ENCODE measurements at regions not wholly inside any gene's neighbourhood (a gene's known extent, or its start where the extent isn't known, plus 50 kb on each side); places are given as distances from the start of the nearest gene placed in this dataset.

DNA sequence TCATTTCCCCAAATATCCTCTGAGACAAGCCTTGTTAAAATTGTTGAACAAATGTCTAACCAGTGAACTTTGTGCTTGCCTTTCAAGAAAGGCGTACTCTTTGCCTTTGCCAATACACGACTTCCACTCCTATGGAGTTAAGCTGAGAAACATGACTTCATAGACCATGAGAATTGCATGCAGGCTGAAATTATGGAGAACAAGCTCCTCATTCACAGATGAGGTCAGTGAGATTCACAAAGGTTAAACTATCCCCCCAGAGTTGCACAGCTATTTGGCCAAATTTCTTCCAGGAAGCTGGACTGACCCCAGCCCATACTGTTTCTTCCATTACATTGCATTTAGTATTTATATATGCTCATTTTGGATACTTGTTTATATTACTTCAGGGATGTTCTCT, 221.4 kb upstream of the SEMA3C start:
- Mint-ChIP-seq H3K27ac (no peak overlapping the region), H3K36me3 (no peaks in the 10 kb centered on the region), H3K9me3 (peaks cover 2 to 13% (median 5%) of the 10 kb centered on the region in 3 donors), H3K4me3 (no peak overlapping the region), H3K4me1 (no peaks in the 10 kb centered on the region), H3K27me3 (no peaks in the 10 kb centered on the region)

DNA sequence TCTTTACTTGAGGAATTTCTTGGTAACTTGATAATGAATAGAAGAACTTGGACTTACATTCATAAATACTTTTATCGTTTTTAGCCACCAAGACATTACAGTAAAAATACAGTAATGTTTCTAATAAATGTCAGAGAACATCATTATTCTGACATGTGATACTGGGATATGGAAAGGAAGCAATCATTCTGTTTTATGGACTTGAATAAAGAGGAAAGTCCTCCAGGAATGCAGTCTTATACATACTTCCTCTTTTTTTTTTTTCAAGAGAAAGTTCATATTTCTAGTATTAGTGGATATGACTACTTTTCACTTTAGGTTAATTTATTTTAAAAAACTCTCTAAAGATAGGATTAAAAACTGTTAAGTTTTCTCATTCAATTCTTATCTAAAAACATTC, 220.0 kb upstream of the SEMA3C start:
- Mint-ChIP-seq H3K27ac (no peak overlapping the region), H3K4me1 (no peaks in the 10 kb centered on the region), H3K9me3 (peaks cover 3 to 6% (median 3%) of the 10 kb centered on the region in 3 donors), H3K27me3 (no peaks in the 10 kb centered on the region), H3K36me3 (no peaks in the 10 kb centered on the region), H3K4me3 (no peak overlapping the region)

DNA sequence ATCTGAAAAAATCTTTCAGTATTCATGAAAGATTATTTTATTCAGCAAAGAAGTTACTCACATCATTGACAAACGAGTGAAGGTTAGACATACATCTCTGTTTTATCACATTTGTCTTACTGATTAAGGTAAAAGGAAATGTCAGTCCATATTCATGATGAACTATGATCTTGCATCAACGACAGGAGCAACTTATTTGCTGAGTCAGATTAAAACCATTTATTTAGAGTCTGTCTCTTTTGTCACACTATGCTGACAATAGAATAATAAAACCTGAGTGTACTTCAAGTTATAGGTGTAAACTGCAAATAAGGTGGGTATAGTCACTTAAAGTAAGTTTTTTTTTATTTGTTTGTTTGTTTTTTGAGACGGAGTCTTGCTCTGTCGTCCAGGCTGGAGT, 216.5 kb upstream of the SEMA3C start:
- peaks cover 2 to 3% (median 3%) of the 10 kb centered on the region in 3 donors for H3K9me3 Mint-ChIP-seq
- no peak overlapping the region for H3K4me3 Mint-ChIP-seq
- H3K27me3 Mint-ChIP-seq = no peaks in the 10 kb centered on the region
- H3K27ac Mint-ChIP-seq = no peak overlapping the region
- H3K36me3 Mint-ChIP-seq = no peaks in the 10 kb centered on the region
- no peaks in the 10 kb centered on the region for H3K4me1 Mint-ChIP-seq

DNA sequence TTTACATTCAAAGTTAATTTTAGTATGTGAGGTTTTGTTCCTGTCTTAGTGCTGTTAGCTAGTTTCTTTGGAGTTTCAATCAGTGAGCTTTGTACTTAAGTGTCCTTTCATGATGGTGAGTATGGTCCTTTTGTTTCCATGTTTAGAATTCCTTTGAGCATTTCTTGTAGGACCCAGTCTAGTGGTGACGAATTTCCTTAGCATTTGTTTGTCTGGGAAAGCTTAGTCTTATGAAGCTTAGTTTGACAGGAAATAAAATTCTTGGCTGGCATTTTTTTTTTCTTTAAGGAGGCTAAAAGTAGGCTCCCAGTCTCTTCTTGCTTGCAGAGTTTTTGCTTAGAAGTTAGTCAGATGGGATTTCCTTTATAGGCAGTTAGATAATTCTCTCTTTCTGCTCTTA, 209.2 kb upstream of the SEMA3C start:
- Mint-ChIP-seq H3K27me3 (no peaks in the 10 kb centered on the region), H3K9me3 (peaks cover 9 to 33% (median 13%) of the 10 kb centered on the region in 3 donors), H3K27ac (no peak overlapping the region), H3K36me3 (no peaks in the 10 kb centered on the region), H3K4me3 (no peak overlapping the region), H3K4me1 (no peaks in the 10 kb centered on the region)

DNA sequence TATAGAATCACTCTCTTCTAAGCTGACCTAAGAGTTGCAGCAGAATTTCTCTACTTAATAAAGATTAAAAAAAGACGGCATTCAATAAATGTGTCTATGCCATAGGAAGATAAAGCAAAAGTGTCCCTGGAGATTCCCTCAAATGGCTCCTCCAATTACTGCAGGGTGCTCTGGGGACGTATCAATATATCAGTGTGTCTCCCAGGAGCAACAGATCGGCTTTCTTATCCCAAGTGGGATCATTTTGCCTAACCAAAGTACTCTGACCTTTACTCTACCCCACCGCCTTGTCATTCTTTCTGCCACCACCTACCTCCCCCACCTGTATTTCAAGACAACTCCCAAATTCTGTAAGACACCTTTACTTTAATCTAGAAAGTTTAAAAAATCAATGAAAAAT, 202.0 kb upstream of the SEMA3C start:
- Mint-ChIP-seq H3K9me3 (peaks cover 2 to 19% (median 6%) of the 10 kb centered on the region in 3 donors), H3K4me1 (no peaks in the 10 kb centered on the region)

DNA sequence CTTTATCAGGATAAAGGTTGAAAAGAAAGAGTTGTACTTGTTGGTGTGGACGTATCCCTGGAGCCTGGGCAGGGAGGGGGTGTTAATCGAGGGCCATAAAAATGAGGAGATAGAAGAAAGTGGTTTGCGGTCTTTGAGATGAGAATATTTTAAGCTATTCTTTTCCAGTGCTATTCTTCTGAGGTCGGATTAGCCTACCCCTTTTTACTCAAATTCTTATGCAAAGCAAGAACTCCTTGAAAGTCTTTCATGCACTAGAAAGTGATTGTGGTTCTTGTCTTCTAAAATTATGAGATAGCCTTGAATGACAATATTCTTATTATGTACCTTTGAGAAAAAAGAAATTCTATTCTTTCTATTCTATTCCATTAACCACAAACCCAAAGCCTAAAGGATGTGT, 201.3 kb upstream of the SEMA3C start:
- Mint-ChIP-seq H3K36me3 (no peaks in the 10 kb centered on the region), H3K27ac (no peak overlapping the region), H3K9me3 (peaks cover 2 to 18% (median 2%) of the 10 kb centered on the region in 3 donors), H3K4me3 (no peak overlapping the region), H3K4me1 (no peaks in the 10 kb centered on the region), H3K27me3 (no peaks in the 10 kb centered on the region)

More for the DNA sequence above, 202.0 kb upstream of the SEMA3C start:
- Mint-ChIP-seq H3K27ac (no peak overlapping the region), H3K36me3 (no peaks in the 10 kb centered on the region), H3K27me3 (no peaks in the 10 kb centered on the region), H3K4me3 (no peak overlapping the region)

DNA sequence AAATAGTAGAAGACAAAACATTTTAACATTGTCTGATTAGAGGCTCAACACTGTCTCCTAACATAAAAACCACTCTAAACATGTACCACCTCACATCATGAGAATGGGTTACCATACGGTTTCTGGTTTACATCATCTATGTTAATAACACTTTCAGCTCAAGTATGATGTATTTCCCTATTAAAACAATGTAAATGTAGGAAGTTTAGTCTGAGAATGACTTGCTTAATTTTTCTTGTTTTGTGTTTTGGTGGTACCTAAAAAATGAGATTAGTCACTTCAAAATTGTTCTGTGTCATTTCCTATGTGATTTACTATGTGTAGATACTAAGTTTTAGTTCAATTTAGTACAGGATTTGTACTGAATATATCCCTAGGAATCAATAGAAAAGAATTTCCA, 195.8 kb upstream of the SEMA3C start:
- no peaks in the 10 kb centered on the region for H3K36me3 Mint-ChIP-seq
- no peak overlapping the region for H3K27ac Mint-ChIP-seq
- no peak overlapping the region for H3K4me3 Mint-ChIP-seq
- H3K27me3 Mint-ChIP-seq = no peaks in the 10 kb centered on the region
- H3K4me1 Mint-ChIP-seq = no peaks in the 10 kb centered on the region
- peaks cover 2 to 7% (median 2%) of the 10 kb centered on the region in 3 donors for H3K9me3 Mint-ChIP-seq

DNA sequence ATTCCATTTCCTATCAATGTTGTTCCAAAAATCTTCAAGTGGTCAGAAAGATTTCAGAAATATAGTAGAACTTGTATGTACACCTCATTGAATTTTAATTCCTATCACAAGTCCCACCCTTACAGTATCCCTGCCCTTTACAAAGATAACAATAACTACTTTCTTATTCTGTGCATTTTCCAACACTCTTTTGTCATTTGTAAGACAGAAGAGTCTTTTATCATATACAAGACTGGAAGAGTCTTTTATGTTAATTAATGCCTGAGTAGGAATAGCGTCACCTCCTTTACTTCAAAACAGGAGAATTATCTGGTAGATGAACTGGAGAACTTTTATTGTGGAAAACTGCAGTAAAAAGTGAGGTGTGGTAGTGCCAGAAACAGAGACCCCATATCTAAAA, 193.9 kb upstream of the SEMA3C start:
- H3K27ac Mint-ChIP-seq = no peak overlapping the region
- H3K4me1 Mint-ChIP-seq = no peaks in the 10 kb centered on the region
- H3K36me3 Mint-ChIP-seq = no peaks in the 10 kb centered on the region
- H3K4me3 Mint-ChIP-seq = no peak overlapping the region
- H3K27me3 Mint-ChIP-seq = no peaks in the 10 kb centered on the region
- peaks cover 2 to 7% (median 2%) of the 10 kb centered on the region in 3 donors for H3K9me3 Mint-ChIP-seq

DNA sequence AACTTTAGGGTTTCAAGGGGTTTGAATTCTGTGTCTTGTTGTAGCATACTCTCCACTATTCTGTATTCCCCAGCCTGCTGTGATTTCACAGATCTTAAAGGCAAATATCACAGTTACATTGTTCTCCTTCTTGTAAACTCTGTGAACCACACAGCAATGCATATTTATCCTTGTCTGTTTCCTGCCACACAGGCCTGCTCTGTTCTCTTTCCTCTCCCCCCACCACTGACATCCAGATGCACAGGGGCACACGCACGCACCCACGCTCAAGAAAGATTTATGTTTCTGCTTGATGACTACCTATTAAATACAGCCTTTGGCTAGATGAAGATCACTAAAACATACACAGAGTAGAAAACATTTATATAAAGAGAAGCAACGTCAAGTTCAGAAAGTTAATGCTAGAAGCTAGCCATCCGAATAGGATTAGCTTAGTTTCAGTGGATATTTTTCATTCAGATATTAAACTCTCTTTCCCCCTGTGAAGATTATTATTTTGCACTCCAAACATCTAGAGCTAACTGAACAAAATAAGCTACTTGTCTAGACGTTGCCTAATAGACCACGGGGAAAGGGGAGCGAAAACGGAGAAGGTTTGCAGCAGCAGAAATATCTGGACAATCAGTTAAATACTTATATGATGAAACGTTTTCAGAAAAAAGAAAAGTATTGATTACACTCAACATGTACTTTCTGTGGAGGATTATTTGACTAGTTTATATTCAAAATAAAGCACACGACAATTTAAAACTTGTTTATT, 193.1 kb upstream of the SEMA3C start:
- H3K4me1 Mint-ChIP-seq = no peaks in the 10 kb centered on the region
- peaks cover 0 to 3% (median 2%) of the 10 kb centered on the region in 3 donors for H3K9me3 Mint-ChIP-seq
- H3K27ac Mint-ChIP-seq = no peak overlapping the region
- H3K27me3 Mint-ChIP-seq = no peaks in the 10 kb centered on the region
- H3K36me3 Mint-ChIP-seq = no peaks in the 10 kb centered on the region
- no peak overlapping the region for H3K4me3 Mint-ChIP-seq

DNA sequence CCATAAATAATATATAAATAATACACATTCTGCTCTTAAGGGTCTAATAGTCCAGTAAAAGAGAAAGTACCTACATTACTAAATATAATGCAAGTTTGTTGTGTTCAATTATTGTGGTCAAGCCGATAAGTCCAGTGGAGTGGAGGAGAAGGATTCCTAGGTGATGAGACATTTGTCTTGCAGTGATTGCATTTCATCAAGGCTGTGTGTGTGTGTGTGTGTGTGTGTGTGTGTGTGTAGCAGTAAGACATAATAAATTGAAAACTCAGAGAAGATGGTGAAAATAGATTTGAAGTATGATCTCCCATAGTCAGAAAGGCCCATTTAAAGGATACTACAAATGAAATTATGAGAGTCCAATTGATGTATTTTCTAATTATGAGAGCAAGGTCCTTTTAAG, 192.5 kb upstream of the SEMA3C start:
- no peak overlapping the region for H3K27ac Mint-ChIP-seq
- H3K4me3 Mint-ChIP-seq = no peak overlapping the region
- H3K4me1 Mint-ChIP-seq = no peaks in the 10 kb centered on the region
- H3K36me3 Mint-ChIP-seq = no peaks in the 10 kb centered on the region
- H3K9me3 Mint-ChIP-seq = peaks cover 0 to 3% (median 2%) of the 10 kb centered on the region in 3 donors
- H3K27me3 Mint-ChIP-seq = no peaks in the 10 kb centered on the region

DNA sequence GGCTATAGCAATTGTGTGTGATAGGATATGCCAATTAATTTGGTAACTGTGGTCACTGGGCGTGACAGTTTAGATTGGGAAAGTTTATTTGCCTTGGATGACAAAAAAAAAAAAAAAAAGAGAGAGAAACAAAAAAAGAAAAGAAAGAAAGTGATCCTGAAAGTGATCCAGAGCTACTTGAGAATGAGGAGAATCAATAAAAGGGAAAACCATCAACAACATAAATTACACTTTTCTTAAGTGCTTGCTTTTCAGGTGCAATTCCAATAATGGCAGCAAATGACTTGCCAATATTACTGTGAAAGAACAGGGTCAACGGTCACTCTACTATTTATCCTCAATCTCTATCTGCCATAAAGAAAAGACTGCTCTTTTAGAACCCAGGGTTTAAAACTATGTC, 191.8 kb upstream of the SEMA3C start:
- Mint-ChIP-seq H3K4me3 (no peak overlapping the region), H3K27me3 (no peaks in the 10 kb centered on the region), H3K4me1 (no peaks in the 10 kb centered on the region), H3K36me3 (no peaks in the 10 kb centered on the region), H3K9me3 (peaks cover 0 to 3% (median 2%) of the 10 kb centered on the region in 3 donors), H3K27ac (no peak overlapping the region)

DNA sequence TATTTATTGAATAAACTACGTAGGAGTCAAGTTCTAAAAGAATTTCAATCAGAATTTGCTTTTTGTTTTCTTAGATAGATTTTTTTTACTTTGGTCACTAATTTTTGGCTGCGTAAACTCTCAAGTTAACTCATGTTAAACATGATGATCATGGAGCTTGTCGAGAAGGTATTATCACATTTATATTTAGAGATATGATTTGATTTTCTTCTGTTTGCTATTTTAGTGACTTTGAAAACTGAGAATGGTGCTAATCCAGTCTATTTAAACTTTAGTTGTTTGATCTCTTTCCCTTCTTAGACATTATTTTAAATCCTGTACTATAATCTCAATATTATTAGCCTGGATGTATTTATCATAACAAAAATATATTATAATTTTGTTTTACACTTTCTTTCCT, 179.4 kb upstream of the SEMA3C start:
- H3K4me3 Mint-ChIP-seq = no peak overlapping the region
- no peaks in the 10 kb centered on the region for H3K27me3 Mint-ChIP-seq
- H3K9me3 Mint-ChIP-seq = peaks cover 0 to 3% (median 1%) of the 10 kb centered on the region in 3 donors
- no peaks in the 10 kb centered on the region for H3K36me3 Mint-ChIP-seq
- no peak overlapping the region for H3K27ac Mint-ChIP-seq
- peaks cover 0 to 1% (median 0%) of the 10 kb centered on the region in 3 donors for H3K4me1 Mint-ChIP-seq

DNA sequence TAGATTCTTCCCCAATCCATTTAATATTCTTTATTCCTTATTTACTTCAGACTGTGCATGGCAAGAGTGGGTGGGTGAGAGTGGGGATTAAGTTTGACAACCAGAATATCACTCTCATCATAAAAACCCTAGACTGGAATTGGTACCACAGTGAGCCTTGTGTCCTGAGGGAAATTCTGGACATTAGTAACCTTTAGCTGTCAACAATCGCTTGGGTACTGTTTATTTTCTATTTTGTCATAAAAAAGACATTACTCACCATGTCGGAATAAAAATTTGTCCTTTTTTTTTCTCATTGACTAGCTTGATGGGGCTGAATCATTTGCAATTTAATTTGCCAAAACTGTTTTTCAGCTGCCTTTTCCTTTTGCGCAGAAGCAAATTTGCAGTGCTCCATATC, 176.1 kb upstream of the SEMA3C start:
- H3K27ac Mint-ChIP-seq = no peak overlapping the region
- H3K4me1 Mint-ChIP-seq = peaks cover 0 to 1% (median 0%) of the 10 kb centered on the region in 3 donors
- H3K27me3 Mint-ChIP-seq = no peaks in the 10 kb centered on the region
- H3K9me3 Mint-ChIP-seq = peaks cover 0 to 3% (median 0%) of the 10 kb centered on the region in 3 donors
- H3K36me3 Mint-ChIP-seq = no peaks in the 10 kb centered on the region
- H3K4me3 Mint-ChIP-seq = no peak overlapping the region

DNA sequence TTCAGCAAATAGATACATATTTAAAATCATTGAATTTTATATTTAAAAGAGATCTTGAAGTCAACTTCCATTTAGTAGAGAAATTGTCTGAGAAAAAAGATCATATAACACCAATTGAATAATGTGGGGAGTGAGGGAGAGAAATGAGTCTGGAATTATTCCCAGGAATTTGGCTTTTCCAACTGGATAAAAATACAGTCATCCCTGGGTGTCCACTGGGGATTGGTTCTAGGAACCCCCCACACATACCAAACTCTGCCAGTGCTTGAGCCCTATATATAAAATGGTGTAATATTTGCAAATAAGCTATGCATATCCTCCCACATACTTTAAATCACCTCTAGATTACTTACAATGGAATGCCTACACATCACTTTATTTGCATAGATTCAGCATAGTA, 162.8 kb upstream of the SEMA3C start:
- Mint-ChIP-seq H3K36me3 (no peaks in the 10 kb centered on the region), H3K9me3 (peaks cover 0 to 28% (median 2%) of the 10 kb centered on the region in 3 donors), H3K4me3 (no peak overlapping the region), H3K27me3 (no peaks in the 10 kb centered on the region), H3K4me1 (no peaks in the 10 kb centered on the region), H3K27ac (no peak overlapping the region)

DNA sequence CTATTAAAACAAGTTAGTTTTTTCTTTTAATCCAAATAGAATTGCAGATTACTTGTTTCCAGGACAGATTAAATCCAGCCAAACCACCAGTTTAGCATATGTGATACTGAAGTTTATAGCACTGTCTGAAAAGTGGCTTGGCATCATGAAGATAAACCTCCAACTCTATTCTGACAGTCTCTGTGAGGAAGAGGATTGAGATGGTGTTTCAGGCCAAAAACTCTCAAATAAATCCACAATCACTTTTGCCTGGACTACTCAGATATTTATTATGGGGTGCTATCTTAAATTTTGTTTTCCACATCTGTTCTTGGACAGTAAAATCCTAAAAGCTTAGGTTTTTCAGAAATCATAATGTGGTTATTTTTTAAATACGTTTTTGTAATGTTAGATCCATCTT, 161.7 kb upstream of the SEMA3C start:
- no peaks in the 10 kb centered on the region for H3K27me3 Mint-ChIP-seq
- no peak overlapping the region for H3K4me3 Mint-ChIP-seq

DNA sequence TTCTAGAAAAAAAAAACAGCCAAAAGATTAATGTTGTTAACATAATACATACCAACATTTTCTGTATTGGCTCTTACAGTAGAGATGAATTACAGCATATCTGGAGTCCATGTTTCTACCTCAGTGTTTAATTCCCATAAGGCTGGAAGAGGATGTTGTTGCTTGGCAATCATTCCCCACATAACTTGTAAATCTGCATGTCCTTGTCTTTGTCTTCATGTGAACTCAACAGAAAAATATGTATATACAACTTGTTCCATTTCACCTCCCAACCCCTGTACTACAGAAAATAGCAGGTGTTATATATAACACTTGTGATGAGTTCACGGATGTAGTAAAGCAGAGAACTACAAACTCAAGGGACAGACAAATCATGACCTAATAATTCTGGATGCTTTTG, 160.9 kb upstream of the SEMA3C start:
- H3K27me3 Mint-ChIP-seq = no peaks in the 10 kb centered on the region
- no peak overlapping the region for H3K27ac Mint-ChIP-seq
- H3K4me3 Mint-ChIP-seq = no peak overlapping the region
- H3K4me1 Mint-ChIP-seq = no peaks in the 10 kb centered on the region
- no peaks in the 10 kb centered on the region for H3K36me3 Mint-ChIP-seq
- H3K9me3 Mint-ChIP-seq = peaks cover 0 to 19% (median 0%) of the 10 kb centered on the region in 3 donors

More for the DNA sequence above, 161.7 kb upstream of the SEMA3C start:
- no peaks in the 10 kb centered on the region for H3K4me1 Mint-ChIP-seq
- no peaks in the 10 kb centered on the region for H3K36me3 Mint-ChIP-seq
- no peak overlapping the region for H3K27ac Mint-ChIP-seq
- peaks cover 0 to 26% (median 2%) of the 10 kb centered on the region in 3 donors for H3K9me3 Mint-ChIP-seq

Measured in IgD-negative memory B cell (primary cell).